ENCODE measurements at regions not wholly inside any gene's neighbourhood (a gene's known extent, or its start where the extent isn't known, plus 50 kb on each side); places are given as distances from the start of the nearest gene placed in this dataset.
A peak's percentile ranks its signal among the peaks of the same experiment; 100 is the strongest.

DNA sequence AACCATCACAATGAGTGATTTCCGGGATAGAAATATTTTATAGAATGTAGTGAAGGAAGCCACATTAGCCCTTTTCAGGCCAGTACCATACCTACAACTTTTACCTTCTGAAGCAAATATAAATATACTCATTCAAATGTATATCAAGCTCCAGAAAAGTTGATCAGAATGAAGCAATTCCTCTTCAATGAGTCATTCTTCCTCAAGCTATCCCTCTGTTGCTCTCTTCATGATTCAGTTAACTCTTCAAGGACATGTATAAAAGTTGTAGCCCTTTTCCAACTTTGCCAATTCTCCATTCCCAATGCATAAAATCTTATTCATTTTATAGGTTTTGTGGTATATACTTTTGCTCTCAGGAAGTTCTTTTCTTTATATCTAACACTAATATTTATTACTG, 242.1 kb upstream of the RGPD4 start:
- Histone ChIP-seq H3K9me3 (ENCODE audit: control insufficient read depth, insufficient read depth, low read length) (no peaks in the 10 kb centered on the region), H3K4me3 (ENCODE audit: low read depth, low read length) (no peak overlapping the region), H3K4me1 (ENCODE audit: control insufficient read depth, insufficient read depth, low read length) (no peaks in the 10 kb centered on the region), H3K27ac (ENCODE audit: low read depth, low read length) (no peak overlapping the region), H3K36me3 (ENCODE audit: control insufficient read depth, insufficient read depth, low read length) (no peaks in the 10 kb centered on the region), H3K27me3 (ENCODE audit: control insufficient read depth, insufficient read depth, low read length) (no peaks in the 10 kb centered on the region)
- DNase-seq (ENCODE audit: low read depth in 4 of 6, low spot score in 6 of 6): no peak
- WGBS (ENCODE audit: insufficient coverage): no CpG with 5 or more reads among the region's 1 CpG

GRCh38 chr2:107585851-107586250, 240.8 kb upstream of the RGPD4 start:
- no peak overlapping the region for H3K4me3 ChIP-seq (ENCODE audit: low read depth, low read length)
- H3K36me3 ChIP-seq (ENCODE audit: control insufficient read depth, insufficient read depth, low read length): no peaks in the 10 kb centered on the region
- H3K4me1 ChIP-seq (ENCODE audit: control insufficient read depth, insufficient read depth, low read length): no peaks in the 10 kb centered on the region
- WGBS (ENCODE audit: insufficient coverage): 100% methylated on average over 3 of the region's 3 CpGs
- no peaks in the 10 kb centered on the region for H3K27me3 ChIP-seq (ENCODE audit: control insufficient read depth, insufficient read depth, low read length)
- H3K27ac ChIP-seq (ENCODE audit: low read depth, low read length): no peak overlapping the region
- H3K9me3 ChIP-seq (ENCODE audit: control insufficient read depth, insufficient read depth, low read length): no peaks in the 10 kb centered on the region
- no peak for DNase-seq (ENCODE audit: low read depth in 4 of 6, low spot score in 6 of 6)

- H3K9me3 ChIP-seq (ENCODE audit: control insufficient read depth, insufficient read depth, low read length): no peaks in the 10 kb centered on the region
- no peaks in the 10 kb centered on the region for H3K36me3 ChIP-seq (ENCODE audit: control insufficient read depth, insufficient read depth, low read length)
- no peak overlapping the region for H3K4me3 ChIP-seq (ENCODE audit: low read depth, low read length)
- no peaks in the 10 kb centered on the region for H3K27me3 ChIP-seq (ENCODE audit: control insufficient read depth, insufficient read depth, low read length)
- WGBS (ENCODE audit: insufficient coverage): 92% methylated on average over 5 of the region's 5 CpGs
- DNase-seq (ENCODE audit: low read depth in 4 of 6, low spot score in 6 of 6): no peak
- no peak overlapping the region for H3K27ac ChIP-seq (ENCODE audit: low read depth, low read length)
- H3K4me1 ChIP-seq (ENCODE audit: control insufficient read depth, insufficient read depth, low read length): peaks cover 4% of the 10 kb centered on the region
Measured at GRCh38 chr2:107588181-107588580, 238.5 kb upstream of the RGPD4 start.

GRCh38 chr2:107589079-107589491, 237.6 kb upstream of the RGPD4 start:
- no peak overlapping the region for H3K4me3 ChIP-seq (ENCODE audit: low read depth, low read length)
- no peak overlapping the region for H3K27ac ChIP-seq (ENCODE audit: low read depth, low read length)
- H3K4me1 ChIP-seq (ENCODE audit: control insufficient read depth, insufficient read depth, low read length): peaks cover 4% of the 10 kb centered on the region
- H3K9me3 ChIP-seq (ENCODE audit: control insufficient read depth, insufficient read depth, low read length): no peaks in the 10 kb centered on the region
- H3K36me3 ChIP-seq (ENCODE audit: control insufficient read depth, insufficient read depth, low read length): no peaks in the 10 kb centered on the region
- no CpG with 5 or more reads among the region's 3 CpGs for WGBS (ENCODE audit: insufficient coverage)
- DNase-seq (ENCODE audit: low read depth in 4 of 6, low spot score in 6 of 6): peak in 2 of 6 donors; percentile 15 to 76
- H3K27me3 ChIP-seq (ENCODE audit: control insufficient read depth, insufficient read depth, low read length): no peaks in the 10 kb centered on the region

DNA sequence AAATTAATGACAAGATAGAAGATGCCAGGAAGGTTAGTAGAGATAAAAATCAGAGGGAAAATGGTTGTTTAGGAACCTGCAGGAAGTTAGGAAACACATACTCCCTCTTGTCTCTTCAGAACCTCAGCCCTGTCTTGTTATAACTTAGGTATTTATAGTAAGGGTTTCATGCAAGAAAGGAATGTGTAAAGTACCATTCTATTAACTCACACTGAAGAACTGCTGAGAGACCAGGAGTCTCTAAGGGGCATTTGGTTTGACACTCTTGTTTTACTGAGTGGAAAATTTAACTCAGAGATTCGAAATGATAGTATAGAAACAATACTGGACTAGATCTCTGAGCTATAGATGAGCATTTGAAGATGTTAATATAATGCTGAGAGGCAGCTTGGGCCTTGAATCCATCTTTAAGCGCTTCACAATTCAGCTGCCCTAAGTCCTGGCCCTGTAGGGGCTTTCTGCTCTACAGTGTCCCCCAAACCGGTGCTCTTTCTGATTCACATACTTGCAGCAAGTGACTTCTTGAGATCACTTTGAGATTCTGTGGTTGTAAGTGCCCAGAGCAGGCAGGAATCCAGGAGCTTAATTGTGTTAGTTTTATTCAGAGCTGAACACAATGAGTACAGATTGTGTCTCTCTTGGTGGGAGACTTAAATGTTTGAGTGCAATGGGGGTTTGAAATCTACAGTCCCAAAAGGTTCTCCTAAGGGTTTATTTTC, 235.0 kb upstream of the RGPD4 start:
- Histone ChIP-seq H3K4me3 (ENCODE audit: low read depth, low read length) (no peak overlapping the region), H3K27ac (ENCODE audit: low read depth, low read length) (no peak overlapping the region), H3K4me1 (ENCODE audit: control insufficient read depth, insufficient read depth, low read length) (peaks cover 4% of the 10 kb centered on the region), H3K9me3 (ENCODE audit: control insufficient read depth, insufficient read depth, low read length) (no peaks in the 10 kb centered on the region), H3K27me3 (ENCODE audit: control insufficient read depth, insufficient read depth, low read length) (no peaks in the 10 kb centered on the region), H3K36me3 (ENCODE audit: control insufficient read depth, insufficient read depth, low read length) (no peaks in the 10 kb centered on the region)
- DNase-seq (ENCODE audit: low read depth in 4 of 6, low spot score in 6 of 6): peak in 2 of 6 donors; percentile 43 to 70
- WGBS (ENCODE audit: insufficient coverage): 81% methylated on average over 2 of the region's 3 CpGs

DNA sequence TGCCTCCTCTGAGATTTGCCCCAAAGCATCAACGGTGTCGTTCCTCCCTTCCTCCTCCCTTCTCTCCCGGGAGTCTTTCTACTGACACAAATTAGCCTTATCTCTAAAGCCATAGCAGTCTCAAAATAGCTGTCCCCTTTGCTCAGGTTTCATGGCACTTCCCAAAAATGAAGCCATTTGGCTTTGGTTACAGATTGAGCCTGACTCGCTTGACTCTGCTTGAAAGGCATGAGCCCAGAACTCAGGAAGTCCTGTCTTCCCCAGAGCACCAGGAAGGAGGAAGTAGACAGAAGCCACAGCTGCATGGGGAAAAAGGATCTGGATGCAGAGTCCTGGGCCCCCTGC, 234.4 kb upstream of the RGPD4 start:
- 36% methylated on average over 4 of the region's 4 CpGs for WGBS (ENCODE audit: insufficient coverage)
- H3K36me3 ChIP-seq (ENCODE audit: control insufficient read depth, insufficient read depth, low read length): no peaks in the 10 kb centered on the region
- no peak overlapping the region for H3K27ac ChIP-seq (ENCODE audit: low read depth, low read length)
- no peak for DNase-seq (ENCODE audit: low read depth in 4 of 6, low spot score in 6 of 6)
- no peaks in the 10 kb centered on the region for H3K9me3 ChIP-seq (ENCODE audit: control insufficient read depth, insufficient read depth, low read length)
- no peak overlapping the region for H3K4me3 ChIP-seq (ENCODE audit: low read depth, low read length)
- peaks cover 4% of the 10 kb centered on the region for H3K4me1 ChIP-seq (ENCODE audit: control insufficient read depth, insufficient read depth, low read length)
- no peaks in the 10 kb centered on the region for H3K27me3 ChIP-seq (ENCODE audit: control insufficient read depth, insufficient read depth, low read length)

- peak in 1 of 6 donors; percentile 8 for DNase-seq (ENCODE audit: low read depth in 4 of 6, low spot score in 6 of 6)
- 80% methylated on average over 5 of the region's 5 CpGs for WGBS (ENCODE audit: insufficient coverage)
Measured at GRCh38 chr2:107595285-107595684, 231.4 kb upstream of the RGPD4 start.

DNA sequence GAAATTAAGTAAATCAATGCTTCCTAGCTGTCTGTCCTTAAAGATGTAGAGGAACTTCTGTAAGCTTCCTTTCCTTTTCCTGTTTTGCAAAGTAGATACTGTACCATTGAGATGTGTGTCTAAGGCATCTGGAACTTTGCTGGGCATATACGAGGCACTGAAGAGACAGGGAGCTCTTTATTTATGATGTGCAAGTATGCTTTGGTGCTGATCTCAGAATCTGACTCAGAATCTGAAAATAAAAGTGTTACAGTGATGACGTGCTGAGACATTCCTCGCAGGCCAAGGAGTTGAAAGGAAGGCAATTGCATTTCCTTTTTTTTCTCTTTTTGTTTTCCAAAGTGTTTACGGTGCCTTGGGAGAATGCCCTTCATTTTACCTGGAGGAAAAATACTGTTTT, 230.9 kb upstream of the RGPD4 start:
- no peaks in the 10 kb centered on the region for H3K9me3 ChIP-seq (ENCODE audit: control insufficient read depth, insufficient read depth, low read length)
- no peaks in the 10 kb centered on the region for H3K27me3 ChIP-seq (ENCODE audit: control insufficient read depth, insufficient read depth, low read length)
- no peak overlapping the region for H3K4me3 ChIP-seq (ENCODE audit: low read depth, low read length)
- no peaks in the 10 kb centered on the region for H3K36me3 ChIP-seq (ENCODE audit: control insufficient read depth, insufficient read depth, low read length)
- H3K4me1 ChIP-seq (ENCODE audit: control insufficient read depth, insufficient read depth, low read length): peaks cover 4% of the 10 kb centered on the region
- WGBS (ENCODE audit: insufficient coverage): 65% methylated on average over 3 of the region's 4 CpGs
- peak in 1 of 6 donors; percentile 8 for DNase-seq (ENCODE audit: low read depth in 4 of 6, low spot score in 6 of 6)
- H3K27ac ChIP-seq (ENCODE audit: low read depth, low read length): no peak overlapping the region

More at GRCh38 chr2:107595285-107595684, 231.4 kb upstream of the RGPD4 start:
- Histone ChIP-seq H3K9me3 (ENCODE audit: control insufficient read depth, insufficient read depth, low read length) (no peaks in the 10 kb centered on the region), H3K36me3 (ENCODE audit: control insufficient read depth, insufficient read depth, low read length) (no peaks in the 10 kb centered on the region), H3K4me3 (ENCODE audit: low read depth, low read length) (no peak overlapping the region), H3K4me1 (ENCODE audit: control insufficient read depth, insufficient read depth, low read length) (peaks cover 4% of the 10 kb centered on the region), H3K27me3 (ENCODE audit: control insufficient read depth, insufficient read depth, low read length) (no peaks in the 10 kb centered on the region), H3K27ac (ENCODE audit: low read depth, low read length) (no peak overlapping the region)

DNA sequence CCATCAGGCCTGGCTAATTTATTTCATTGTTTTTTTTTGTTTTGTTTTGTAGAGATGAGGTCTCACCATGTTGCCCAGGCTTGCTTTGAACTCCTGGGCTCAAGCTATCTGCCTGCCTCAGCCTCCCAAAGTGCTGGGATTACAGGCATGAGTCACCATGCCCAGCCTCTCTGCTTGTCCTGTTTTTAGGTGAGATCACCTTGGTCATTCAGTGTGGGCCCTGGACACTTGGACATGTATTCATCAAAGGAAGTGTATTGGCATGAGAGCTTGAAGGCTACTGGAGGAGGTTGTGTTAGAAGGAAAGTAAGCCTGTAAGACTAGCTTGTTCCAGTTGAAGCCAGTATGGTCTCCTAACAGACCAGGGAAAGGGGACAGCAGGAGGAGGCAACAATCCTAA, 229.2 kb upstream of the RGPD4 start:
- no peaks in the 10 kb centered on the region for H3K36me3 ChIP-seq (ENCODE audit: control insufficient read depth, insufficient read depth, low read length)
- no peak for DNase-seq (ENCODE audit: low read depth in 4 of 6, low spot score in 6 of 6)
- no peak overlapping the region for H3K27ac ChIP-seq (ENCODE audit: low read depth, low read length)
- H3K4me1 ChIP-seq (ENCODE audit: control insufficient read depth, insufficient read depth, low read length): peaks cover under 1% of the 10 kb centered on the region
- no peak overlapping the region for H3K4me3 ChIP-seq (ENCODE audit: low read depth, low read length)
- H3K27me3 ChIP-seq (ENCODE audit: control insufficient read depth, insufficient read depth, low read length): no peaks in the 10 kb centered on the region
- H3K9me3 ChIP-seq (ENCODE audit: control insufficient read depth, insufficient read depth, low read length): no peaks in the 10 kb centered on the region

GRCh38 chr2:107602801-107603200, 223.9 kb upstream of the RGPD4 start:
- H3K27me3 ChIP-seq (ENCODE audit: control insufficient read depth, insufficient read depth, low read length): no peaks in the 10 kb centered on the region
- H3K27ac ChIP-seq (ENCODE audit: low read depth, low read length): no peak overlapping the region

More at GRCh38 chr2:107602801-107603200, 223.9 kb upstream of the RGPD4 start:
- no peaks in the 10 kb centered on the region for H3K4me1 ChIP-seq (ENCODE audit: control insufficient read depth, insufficient read depth, low read length)
- no peak for DNase-seq (ENCODE audit: low read depth in 4 of 6, low spot score in 6 of 6)
- no peaks in the 10 kb centered on the region for H3K9me3 ChIP-seq (ENCODE audit: control insufficient read depth, insufficient read depth, low read length)
- H3K36me3 ChIP-seq (ENCODE audit: control insufficient read depth, insufficient read depth, low read length): no peaks in the 10 kb centered on the region
- no peak overlapping the region for H3K4me3 ChIP-seq (ENCODE audit: low read depth, low read length)
- 90% methylated on average over 2 of the region's 2 CpGs for WGBS (ENCODE audit: insufficient coverage)
